GM12875 (cell line): ENCODE measurements at regions not wholly inside any gene's neighbourhood (a gene's known extent, or its start where the extent isn't known, plus 50 kb on each side); places are given as distances from the start of the nearest gene placed in this dataset.

Experiments
- H3K4me3 ChIP-seq: one replicate; pipeline ENCODE4 v1.5.1; 2011; ENCODE audit warnings: low read depth, low read length, control low read depth
- CTCF ChIP-seq: IDR thresholded peaks from 2 replicates; pipeline ENCODE4 v1.5.1; 2011; ENCODE audit warnings: low read depth, mild to moderate bottlenecking, control low read depth, inconsistent platforms, low read length, moderate library complexity, borderline replicate concordance; ENCODE audit not compliant: insufficient read depth

- no peak overlapping the region for H3K4me3 ChIP-seq
- no peak for TF ChIP-seq CTCF
These were observed 86.5 kb downstream of the ACKR3 start for GRCh38 chr2:236656166-236656565.

GRCh38 chr2:236656721-236657120, 87.1 kb downstream of the ACKR3 start:
- no peak for TF ChIP-seq CTCF
- H3K4me3 ChIP-seq = no peak overlapping the region

GRCh38 chr2:236657215-236657614, 87.6 kb downstream of the ACKR3 start:
- TF ChIP-seq CTCF = no peak
- H3K4me3 ChIP-seq = no peak overlapping the region

- TF ChIP-seq CTCF = no peak
- no peak overlapping the region for H3K4me3 ChIP-seq
These were observed 88.2 kb downstream of the ACKR3 start for GRCh38 chr2:236657801-236658200.

- H3K4me3 ChIP-seq = no peak overlapping the region
- no peak for TF ChIP-seq CTCF
These were observed 89.5 kb downstream of the ACKR3 start for GRCh38 chr2:236658974-236659757.

- no peak for TF ChIP-seq CTCF
- no peak overlapping the region for H3K4me3 ChIP-seq
These were observed 90.1 kb downstream of the ACKR3 start for GRCh38 chr2:236659758-236660150.

- H3K4me3 ChIP-seq = no peak overlapping the region
- no peak for TF ChIP-seq CTCF
These were observed 91.6 kb downstream of the ACKR3 start for GRCh38 chr2:236661061-236661761.
